Adrenal gland (tissue), 5 donors: ENCODE measurements at regions not wholly inside any gene's neighbourhood (a gene's known extent, or its start where the extent isn't known, plus 50 kb on each side); places are given as distances from the start of the nearest gene placed in this dataset.

Experiments used
- CTCF ChIP-seq, 6 experiments: fragments of 450-650 bp in 4 of 6; fragments of 200-600 bp in 2 of 6; sonication (generic) in 1 of 6; IDR thresholded peaks; 1 replicate in 5 of 6; 2 replicates in 1 of 6; pipeline versions ENCODE4 v1.5.1 to v1.8.0; 2016 to 2021; ENCODE audit warnings: antibody characterized with exemption in 6 of 6, mild to moderate bottlenecking in 2 of 6, moderate library complexity in 1 of 6
- POLR2A ChIP-seq, 2 donors: fragments of 450-650 bp; IDR thresholded peaks; one replicate each; pipeline ENCODE4 v1.6.1; 2017; ENCODE audit warnings: antibody characterized with exemption in 2 of 2, mild to moderate bottlenecking in 2 of 2, moderate library complexity in 1 of 2
- donor health status: DM: no; HTN: no; CAD: no.

- TF ChIP-seq POLR2A (IDR thresholded peaks at IDR 0.05) (no peak), CTCF (IDR thresholded peaks at IDR 0.05) (no peak)
These were observed 207.6 kb upstream of the ZNF32 start for GRCh38 chr10:43856299-43856698.
